GM10248 (cell line): ENCODE measurements at regions not wholly inside any gene's neighbourhood (a gene's known extent, or its start where the extent isn't known, plus 50 kb on each side); places are given as distances from the start of the nearest gene placed in this dataset.

ENCODE experiments used
- CTCF ChIA-PET: fragments of 300-600 bp; sonication (Branson Sonifier 250); formaldehyde crosslinking; extraction: SDS; loops from one replicate; lab custom pipeline; 2021; ENCODE audit warnings: antibody characterized with exemption; lab: Yijun Ruan, JAX
- POLR2A ChIA-PET: fragments of 350-650 bp; sonication (Branson Sonifier 250); formaldehyde crosslinking; extraction: SDS; loops from one replicate; lab custom pipeline; 2020; ENCODE audit warnings: antibody characterized with exemption; lab: Yijun Ruan, JAX
- DNase-seq: peaks from one replicate; pipeline ENCODE4 v3.0.0; 2012; ENCODE audit errors: extremely low spot score
- TF ChIP-seq, protein P1 (sequence below): IDR thresholded peaks from 2 replicates; pipeline ENCODE4 v1.5.1; 2012; ENCODE audit warnings: mild to moderate bottlenecking, low read depth; ENCODE audit errors: extremely low read depth, missing control alignments, control extremely low read depth

GRCh38 chr4:56226579-56226978 is 160.7 kb downstream of the AASDH start:
- DNase-seq, result no peak
- ChIA-PET POLR2A (no interaction called here), CTCF (no interaction called here)
- TF ChIP-seq, protein P1, sequence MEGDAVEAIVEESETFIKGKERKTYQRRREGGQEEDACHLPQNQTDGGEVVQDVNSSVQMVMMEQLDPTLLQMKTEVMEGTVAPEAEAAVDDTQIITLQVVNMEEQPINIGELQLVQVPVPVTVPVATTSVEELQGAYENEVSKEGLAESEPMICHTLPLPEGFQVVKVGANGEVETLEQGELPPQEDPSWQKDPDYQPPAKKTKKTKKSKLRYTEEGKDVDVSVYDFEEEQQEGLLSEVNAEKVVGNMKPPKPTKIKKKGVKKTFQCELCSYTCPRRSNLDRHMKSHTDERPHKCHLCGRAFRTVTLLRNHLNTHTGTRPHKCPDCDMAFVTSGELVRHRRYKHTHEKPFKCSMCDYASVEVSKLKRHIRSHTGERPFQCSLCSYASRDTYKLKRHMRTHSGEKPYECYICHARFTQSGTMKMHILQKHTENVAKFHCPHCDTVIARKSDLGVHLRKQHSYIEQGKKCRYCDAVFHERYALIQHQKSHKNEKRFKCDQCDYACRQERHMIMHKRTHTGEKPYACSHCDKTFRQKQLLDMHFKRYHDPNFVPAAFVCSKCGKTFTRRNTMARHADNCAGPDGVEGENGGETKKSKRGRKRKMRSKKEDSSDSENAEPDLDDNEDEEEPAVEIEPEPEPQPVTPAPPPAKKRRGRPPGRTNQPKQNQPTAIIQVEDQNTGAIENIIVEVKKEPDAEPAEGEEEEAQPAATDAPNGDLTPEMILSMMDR, result no peak

DNA sequence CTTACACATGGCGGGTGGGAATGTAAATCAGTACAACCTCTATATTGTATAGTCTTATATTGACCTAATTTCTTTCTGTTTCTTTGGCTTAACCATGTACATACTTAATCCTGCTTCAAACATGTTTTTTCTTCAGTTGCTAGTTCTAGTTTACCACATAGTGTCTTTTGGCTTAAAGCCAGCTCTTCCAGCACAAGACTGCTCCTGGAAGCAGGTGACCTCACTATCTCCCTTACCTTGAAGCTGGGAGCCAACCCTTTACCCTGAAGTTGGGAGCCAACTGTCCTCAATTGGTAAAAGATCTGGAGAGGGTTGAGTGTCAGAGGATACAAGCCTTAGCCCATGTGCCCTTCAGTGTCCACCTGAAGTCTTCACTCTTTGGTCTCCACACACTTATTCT is 162.7 kb downstream of the AASDH start:
- TF ChIP-seq, protein P1, result no peak
- DNase-seq, result no peak
- CTCF ChIA-PET, result no interaction called here
- POLR2A ChIA-PET, result no interaction called here

- ChIA-PET CTCF (no interaction called here), POLR2A (no interaction called here)
- TF ChIP-seq, protein P1, result no peak
- DNase-seq, result no peak
Measured at GRCh38 chr4:56222514-56222913, 164.8 kb downstream of the AASDH start.

DNA sequence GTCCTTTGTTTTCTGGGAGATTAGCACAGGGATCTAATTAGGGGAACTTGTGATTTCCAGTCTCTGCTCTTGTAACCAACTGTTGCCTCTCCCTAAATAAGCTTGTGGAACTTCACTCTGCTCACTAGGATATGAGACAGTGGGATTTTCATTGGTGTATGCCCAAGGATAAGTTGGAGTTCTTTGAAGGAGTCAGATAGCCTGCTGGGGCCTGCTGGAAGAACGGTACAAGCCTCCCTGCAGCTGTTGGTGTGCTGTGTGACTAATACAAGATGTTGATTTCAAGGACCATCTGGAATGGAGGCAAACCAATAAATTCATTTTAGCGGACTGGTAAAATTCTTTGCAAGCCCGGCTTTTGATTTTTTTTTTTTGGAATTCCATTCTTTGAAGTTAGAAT is 167.0 kb downstream of the AASDH start:
- POLR2A ChIA-PET, result no interaction called here
- CTCF ChIA-PET, result interaction anchor here (0.6 to 1.4 kb wide), 3 partner anchors 13 to 353 kb away, joined by 3 to 4 read pairs (median 3); no protein-coding TSS in a partner anchor
- DNase-seq, result no peak
- TF ChIP-seq, protein P1, result no peak

DNA sequence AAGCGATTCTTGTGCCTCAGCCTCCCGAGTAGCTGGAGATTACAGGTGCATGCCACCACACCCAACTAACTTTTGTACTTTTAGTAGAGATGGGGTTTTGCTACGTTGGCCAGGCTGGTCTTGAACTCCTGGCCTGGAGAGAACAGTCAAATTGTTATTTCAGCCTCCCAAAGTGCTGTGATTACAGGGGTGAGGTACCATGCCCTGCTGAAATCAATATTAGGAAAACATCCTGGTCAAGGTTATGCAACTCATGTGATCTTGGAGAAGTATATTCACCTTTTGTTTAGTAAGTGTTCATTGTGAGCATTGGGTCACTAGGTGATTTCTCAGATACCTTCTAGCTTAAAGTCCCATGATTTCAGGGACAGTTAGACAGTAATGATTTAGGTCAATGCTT is 167.8 kb downstream of the AASDH start:
- ChIA-PET POLR2A (no interaction called here), CTCF (interaction anchor here (1.0 kb wide), 1 partner anchor 13 kb away, joined by 3 read pairs; no protein-coding TSS in a partner anchor)
- DNase-seq, result no peak
- TF ChIP-seq, protein P1, result no peak

DNA sequence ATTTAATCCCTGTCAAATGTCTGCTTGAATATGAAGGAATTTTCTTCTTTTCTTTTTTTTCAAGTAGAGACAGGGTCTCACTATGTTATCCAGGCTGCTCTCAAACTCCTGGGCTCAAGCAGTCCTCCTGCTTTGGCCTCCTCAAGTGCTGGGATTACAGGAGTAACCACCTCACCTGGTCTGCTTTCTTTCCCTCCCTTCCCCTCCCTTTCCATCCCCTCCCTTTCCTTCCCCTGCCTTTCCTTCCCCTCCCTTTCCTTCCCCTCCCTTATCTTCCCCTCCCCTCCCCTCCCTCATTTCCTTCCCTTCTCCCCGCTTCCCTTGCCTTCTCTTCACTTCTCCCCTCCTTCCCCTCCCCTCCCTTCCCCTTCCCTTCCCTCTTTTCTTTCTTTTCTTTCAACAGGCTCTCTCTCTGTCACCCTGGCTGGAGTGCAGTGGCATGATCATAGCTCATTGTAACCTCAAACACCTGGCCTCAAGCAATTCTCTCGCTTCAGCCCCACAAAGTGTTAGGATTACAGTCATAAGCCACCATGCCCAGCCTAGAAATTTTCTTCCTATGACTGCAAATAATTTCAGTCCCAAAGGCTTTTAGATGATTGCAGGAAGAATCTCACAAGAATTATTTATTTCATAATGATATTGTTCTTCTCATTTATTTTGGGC is 168.9 kb downstream of the AASDH start:
- ChIA-PET POLR2A (no interaction called here), CTCF (no interaction called here)
- TF ChIP-seq, protein P1, result no peak
- no peak for DNase-seq
